ENCODE measurements at regions not wholly inside any gene's neighbourhood (a gene's known extent, or its start where the extent isn't known, plus 50 kb on each side); places are given as distances from the start of the nearest gene placed in this dataset.

- no peak for TF ChIP-seq CTCF (IDR thresholded peaks at IDR 0.05)
- no peak for TF ChIP-seq POLR2A (IDR thresholded peaks at IDR 0.05)
- TF ChIP-seq EP300 (IDR thresholded peaks at IDR 0.05), result no peak
Observed at GRCh38 chr6:103183831-103184411, 1675.8 kb downstream of the HACE1 start.

All from tibial nerve (tissue), 4 donors.